ENCODE measurements at regions not wholly inside any gene's neighbourhood (a gene's known extent, or its start where the extent isn't known, plus 50 kb on each side); places are given as distances from the start of the nearest gene placed in this dataset.

DNA sequence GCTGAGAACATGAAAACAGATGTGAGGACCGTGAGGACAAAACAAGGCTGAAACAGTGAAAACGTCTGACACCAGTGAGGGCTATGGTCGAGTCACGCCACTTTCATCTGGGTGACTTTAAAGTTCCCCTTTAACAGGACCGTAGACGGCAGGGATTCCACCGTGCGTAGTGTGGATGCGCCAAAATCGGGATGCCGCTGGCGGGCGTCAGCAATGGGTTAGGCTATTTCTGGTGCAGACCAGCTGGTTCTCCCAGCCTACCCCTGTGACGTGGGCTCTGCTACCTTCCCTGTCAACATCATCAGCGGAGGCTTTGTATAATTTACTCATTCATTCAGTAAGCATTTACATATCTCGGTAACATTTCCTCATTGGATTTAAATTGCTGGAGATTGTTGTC lies 246.6 kb upstream of the AJAP1 start:
- Histone ChIP-seq H3K36me3 (ENCODE audit: insufficient read depth, low read length) (no peaks in the 10 kb centered on the region), H3K4me3 (ENCODE audit: low read length) (no peak overlapping the region), H3K9ac (ENCODE audit: low read depth, low read length) (no peak overlapping the region), H3K9me3 (ENCODE audit: insufficient read depth, low read depth, low read length) (peaks cover 2% of the 10 kb centered on the region; the same call in 1 of the 2 replicates), H3K27me3 (ENCODE audit: insufficient read depth, low read length) (no peaks in the 10 kb centered on the region), H3K27ac (ENCODE audit: low read depth, low read length) (no peak overlapping the region), H3K4me1 (ENCODE audit: insufficient read depth, low read length) (no peaks in the 10 kb centered on the region; the same call in 1 of the 2 replicates)
- WGBS: 95% methylated on average over 16 of the region's 16 CpGs

DNA sequence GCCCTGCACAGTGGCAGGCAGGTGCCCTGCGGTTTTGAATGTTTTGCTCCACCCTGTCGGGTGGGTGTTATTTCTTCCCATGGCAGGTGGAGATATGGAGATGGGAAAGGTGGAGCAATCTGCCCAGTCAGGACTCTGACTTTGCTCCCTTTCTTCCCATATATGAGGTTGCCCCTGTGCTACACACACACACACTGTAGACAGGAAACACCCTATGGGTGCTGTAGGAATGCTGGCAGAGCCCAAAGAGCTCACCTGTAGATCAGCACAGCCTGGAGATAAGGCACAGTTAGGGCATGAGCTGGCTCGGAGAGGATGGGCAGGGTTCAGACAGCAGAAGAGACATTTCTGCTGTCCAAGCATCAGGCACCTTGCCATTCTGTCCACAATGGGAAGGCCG lies 246.0 kb upstream of the AJAP1 start:
- Histone ChIP-seq H3K4me3 (ENCODE audit: low read length) (no peak overlapping the region), H3K9me3 (ENCODE audit: insufficient read depth, low read depth, low read length) (peaks cover 3% of the 10 kb centered on the region; the same call in 1 of the 2 replicates), H3K36me3 (ENCODE audit: insufficient read depth, low read length) (no peaks in the 10 kb centered on the region), H3K27me3 (ENCODE audit: insufficient read depth, low read length) (no peaks in the 10 kb centered on the region), H3K27ac (ENCODE audit: low read depth, low read length) (no peak overlapping the region), H3K9ac (ENCODE audit: low read depth, low read length) (no peak overlapping the region), H3K4me1 (ENCODE audit: insufficient read depth, low read length) (no peaks in the 10 kb centered on the region; the same call in 1 of the 2 replicates)
- WGBS: 81% methylated on average over 4 of the region's 4 CpGs

DNA sequence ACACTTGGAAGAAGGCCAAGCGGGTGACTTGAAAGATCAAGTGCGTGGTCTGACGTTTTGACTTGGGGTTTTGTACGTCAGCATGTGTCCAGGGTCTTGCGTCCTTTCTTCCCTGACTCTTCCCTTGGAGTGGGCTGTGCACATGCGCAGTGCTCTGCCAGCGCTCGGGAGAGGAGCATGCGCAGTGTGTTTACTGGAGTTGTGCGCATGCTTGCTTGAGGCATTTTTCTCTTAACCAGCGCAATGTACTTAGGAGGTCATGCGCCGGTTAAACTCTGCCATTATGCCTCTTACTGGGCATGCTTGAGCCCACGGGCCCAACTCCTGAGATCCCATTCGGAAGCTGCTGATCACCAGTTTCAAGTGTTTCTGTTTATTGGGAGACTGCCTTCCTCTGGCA lies 242.5 kb upstream of the AJAP1 start:
- Histone ChIP-seq H3K9ac (ENCODE audit: low read depth, low read length) (no peak overlapping the region), H3K36me3 (ENCODE audit: insufficient read depth, low read length) (no peaks in the 10 kb centered on the region), H3K4me3 (ENCODE audit: low read length) (no peak overlapping the region), H3K4me1 (ENCODE audit: insufficient read depth, low read length) (no peaks in the 10 kb centered on the region; the same call in 1 of the 2 replicates), H3K27me3 (ENCODE audit: insufficient read depth, low read length) (no peaks in the 10 kb centered on the region), H3K9me3 (ENCODE audit: insufficient read depth, low read depth, low read length) (peaks cover 8% of the 10 kb centered on the region; the same call in 1 of the 2 replicates), H3K27ac (ENCODE audit: low read depth, low read length) (no peak overlapping the region)
- 97% methylated on average over 15 of the region's 15 CpGs for WGBS

DNA sequence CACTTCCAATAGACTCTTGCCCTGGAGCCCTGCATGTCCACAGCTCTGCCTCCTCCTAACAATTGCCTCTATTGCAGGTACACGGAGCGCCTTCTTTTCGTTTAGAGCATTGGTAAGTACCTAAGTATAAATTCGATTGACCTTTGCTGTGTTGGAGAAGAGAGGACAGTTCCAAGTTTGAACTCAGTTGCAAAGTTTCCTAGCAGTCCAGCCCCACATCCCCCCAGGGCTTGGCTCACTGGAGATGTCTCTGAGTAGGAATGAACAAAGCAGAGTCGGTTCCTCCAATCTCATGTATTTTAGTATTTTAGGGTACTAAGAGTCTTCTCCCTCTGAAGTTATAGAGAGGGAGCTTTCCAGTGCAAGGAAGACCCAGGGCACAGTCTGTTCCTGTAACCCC lies 238.9 kb upstream of the AJAP1 start:
- Histone ChIP-seq H3K9me3 (ENCODE audit: insufficient read depth, low read depth, low read length) (peaks cover 23% of the 10 kb centered on the region), H3K4me1 (ENCODE audit: insufficient read depth, low read length) (no peaks in the 10 kb centered on the region; the same call in 1 of the 2 replicates), H3K27ac (ENCODE audit: low read depth, low read length) (no peak overlapping the region), H3K4me3 (ENCODE audit: low read length) (no peak overlapping the region), H3K9ac (ENCODE audit: low read depth, low read length) (no peak overlapping the region), H3K36me3 (ENCODE audit: insufficient read depth, low read length) (no peaks in the 10 kb centered on the region), H3K27me3 (ENCODE audit: insufficient read depth, low read length) (no peaks in the 10 kb centered on the region)
- 100% methylated on average over 4 of the region's 5 CpGs for WGBS

DNA sequence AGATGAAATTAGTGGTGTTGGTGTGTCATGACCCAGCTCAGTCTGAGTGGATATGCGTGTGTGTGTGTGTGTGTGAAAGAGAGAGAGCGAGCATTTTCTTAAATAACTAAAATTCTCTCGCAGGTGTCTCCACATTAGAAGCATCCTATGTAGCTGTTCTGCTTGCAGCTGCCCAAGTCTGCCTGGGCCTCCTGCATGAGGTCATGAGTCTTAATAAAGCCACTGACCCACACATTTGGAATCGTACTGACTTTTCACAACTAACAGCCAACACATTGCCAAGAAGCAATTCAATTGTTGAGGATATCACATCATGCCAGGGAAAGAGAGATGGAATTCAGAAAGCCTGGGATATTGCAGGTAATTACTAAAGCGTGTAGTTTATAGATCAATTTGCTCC lies 238.2 kb upstream of the AJAP1 start:
- WGBS: over 99% methylated on average over 4 of the region's 5 CpGs
- H3K27me3 ChIP-seq (ENCODE audit: insufficient read depth, low read length): no peaks in the 10 kb centered on the region
- H3K4me1 ChIP-seq (ENCODE audit: insufficient read depth, low read length): no peaks in the 10 kb centered on the region; the same call in 1 of the 2 replicates
- H3K9me3 ChIP-seq (ENCODE audit: insufficient read depth, low read depth, low read length): peaks cover 29% of the 10 kb centered on the region
- no peaks in the 10 kb centered on the region for H3K36me3 ChIP-seq (ENCODE audit: insufficient read depth, low read length)
- no peak overlapping the region for H3K27ac ChIP-seq (ENCODE audit: low read depth, low read length)
- no peak overlapping the region for H3K9ac ChIP-seq (ENCODE audit: low read depth, low read length)
- H3K4me3 ChIP-seq (ENCODE audit: low read length): no peak overlapping the region

DNA sequence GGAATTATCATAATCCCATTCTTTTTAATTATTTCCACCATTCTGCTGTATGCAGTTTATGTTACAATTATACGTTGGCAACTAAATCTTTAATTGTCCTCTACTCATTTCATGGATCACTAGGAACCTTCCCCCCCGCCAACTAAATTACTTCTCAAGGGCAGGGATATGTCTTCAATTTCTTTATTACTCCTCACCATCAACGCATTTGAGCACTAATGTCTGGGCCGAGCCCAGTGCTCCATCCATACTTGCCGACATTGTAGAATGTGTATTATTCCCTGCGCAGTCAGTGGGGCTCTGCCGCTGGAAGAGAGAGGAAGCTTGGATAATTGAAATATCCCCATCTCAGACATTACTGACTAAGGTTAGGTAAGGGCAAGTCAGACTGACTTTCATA lies 236.4 kb upstream of the AJAP1 start:
- no peaks in the 10 kb centered on the region for H3K36me3 ChIP-seq (ENCODE audit: insufficient read depth, low read length)
- H3K9ac ChIP-seq (ENCODE audit: low read depth, low read length): no peak overlapping the region
- peaks cover 29% of the 10 kb centered on the region for H3K9me3 ChIP-seq (ENCODE audit: insufficient read depth, low read depth, low read length)
- H3K4me3 ChIP-seq (ENCODE audit: low read length): no peak overlapping the region
- no peak overlapping the region for H3K27ac ChIP-seq (ENCODE audit: low read depth, low read length)
- no peaks in the 10 kb centered on the region for H3K27me3 ChIP-seq (ENCODE audit: insufficient read depth, low read length)
- H3K4me1 ChIP-seq (ENCODE audit: insufficient read depth, low read length): no peaks in the 10 kb centered on the region
- 96% methylated on average over 6 of the region's 7 CpGs for WGBS

DNA sequence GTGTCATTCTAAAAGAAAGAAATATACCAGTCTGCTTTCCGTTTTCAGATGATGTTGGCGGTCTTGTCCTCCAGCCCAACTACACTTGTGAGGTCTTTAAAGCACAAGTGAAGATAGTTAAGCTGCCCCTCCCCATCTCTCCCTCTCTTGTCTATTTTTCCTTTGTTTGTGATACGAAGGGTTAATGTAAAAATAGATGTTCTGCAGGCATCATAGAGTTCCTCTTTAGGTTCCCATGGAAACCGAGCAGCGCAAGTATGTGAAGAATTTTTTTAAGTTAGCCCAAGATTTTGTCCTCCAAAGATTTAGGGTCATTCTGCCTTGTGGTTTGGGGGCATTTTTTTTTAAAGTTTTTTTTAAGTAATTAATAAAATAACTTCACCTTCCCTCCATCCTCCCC lies 232.4 kb upstream of the AJAP1 start:
- H3K4me1 ChIP-seq (ENCODE audit: insufficient read depth, low read length): no peaks in the 10 kb centered on the region
- H3K27me3 ChIP-seq (ENCODE audit: insufficient read depth, low read length): no peaks in the 10 kb centered on the region
- H3K27ac ChIP-seq (ENCODE audit: low read depth, low read length): no peak overlapping the region
- H3K9ac ChIP-seq (ENCODE audit: low read depth, low read length): no peak overlapping the region
- H3K36me3 ChIP-seq (ENCODE audit: insufficient read depth, low read length): no peaks in the 10 kb centered on the region
- no peak overlapping the region for H3K4me3 ChIP-seq (ENCODE audit: low read length)
- peaks cover 23% of the 10 kb centered on the region for H3K9me3 ChIP-seq (ENCODE audit: insufficient read depth, low read depth, low read length)
- WGBS: 94% methylated on average over 5 of the region's 5 CpGs

DNA sequence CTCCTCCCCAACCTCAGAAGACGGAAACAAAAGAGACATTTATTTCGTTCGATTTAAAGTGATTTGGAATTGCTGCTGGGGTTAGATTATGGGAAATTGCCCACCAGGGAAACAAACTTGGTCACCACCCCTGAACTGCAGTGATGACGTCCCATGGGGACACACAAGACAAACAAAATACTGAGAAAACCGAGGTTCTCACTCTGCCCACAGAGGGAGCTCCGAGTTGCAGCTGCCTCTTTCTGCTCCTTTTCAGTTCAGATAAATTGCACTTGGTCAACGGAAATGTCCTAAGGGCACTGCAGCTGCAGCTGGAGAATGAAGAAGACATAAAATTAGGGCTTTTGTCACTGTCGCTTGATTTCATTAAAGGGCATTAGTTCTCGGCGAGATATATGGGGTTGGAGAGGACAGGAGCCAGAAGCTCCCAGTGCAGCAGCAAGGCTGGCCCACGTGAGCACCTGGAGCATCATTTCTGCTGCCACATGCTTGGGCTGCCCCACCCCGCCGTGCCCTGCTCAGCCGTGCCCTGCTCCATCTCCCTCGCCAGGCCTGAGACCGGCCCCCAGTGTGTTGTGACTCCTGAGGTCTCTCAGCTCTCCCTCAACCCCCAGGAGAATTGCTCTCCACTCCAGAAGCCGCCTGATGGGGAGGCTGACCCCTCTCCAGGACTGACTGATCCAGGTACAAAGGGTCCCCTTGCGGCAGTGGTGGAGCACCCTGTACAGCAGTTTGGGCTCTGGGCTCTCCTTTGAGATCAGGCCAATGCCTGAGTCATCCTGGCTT lies 231.7 kb upstream of the AJAP1 start:
- Histone ChIP-seq H3K9ac (ENCODE audit: low read depth, low read length) (no peak overlapping the region), H3K4me3 (ENCODE audit: low read length) (no peak overlapping the region), H3K36me3 (ENCODE audit: insufficient read depth, low read length) (no peaks in the 10 kb centered on the region), H3K4me1 (ENCODE audit: insufficient read depth, low read length) (no peaks in the 10 kb centered on the region), H3K27me3 (ENCODE audit: insufficient read depth, low read length) (no peaks in the 10 kb centered on the region), H3K9me3 (ENCODE audit: insufficient read depth, low read depth, low read length) (peaks cover 23% of the 10 kb centered on the region), H3K27ac (ENCODE audit: low read depth, low read length) (no peak overlapping the region)
- WGBS: 88% methylated on average over 18 of the region's 18 CpGs

DNA sequence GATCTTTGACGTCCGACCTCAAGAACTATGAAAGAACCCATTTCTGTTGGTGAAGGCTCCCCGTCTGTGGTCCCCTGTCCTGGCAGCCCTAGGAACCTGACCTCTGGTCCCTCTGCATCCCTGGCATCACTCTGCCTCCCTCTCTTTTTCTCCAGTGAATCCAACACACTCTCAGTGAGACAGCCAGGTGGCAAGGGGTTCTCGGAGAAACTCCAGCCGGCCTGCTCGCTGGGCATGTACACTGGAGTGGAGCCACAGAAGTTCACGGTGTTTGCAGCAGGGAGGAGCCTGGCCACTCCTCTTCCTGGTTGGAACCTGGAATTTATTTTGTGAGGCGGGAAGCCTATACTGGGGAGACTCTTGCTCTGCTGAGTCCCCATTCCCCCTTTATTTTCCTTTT lies 230.2 kb upstream of the AJAP1 start:
- Histone ChIP-seq H3K9ac (ENCODE audit: low read depth, low read length) (no peak overlapping the region), H3K36me3 (ENCODE audit: insufficient read depth, low read length) (no peaks in the 10 kb centered on the region), H3K4me1 (ENCODE audit: insufficient read depth, low read length) (no peaks in the 10 kb centered on the region), H3K4me3 (ENCODE audit: low read length) (no peak overlapping the region), H3K9me3 (ENCODE audit: insufficient read depth, low read depth, low read length) (peaks cover 16% of the 10 kb centered on the region), H3K27me3 (ENCODE audit: insufficient read depth, low read length) (no peaks in the 10 kb centered on the region), H3K27ac (ENCODE audit: low read depth, low read length) (no peak overlapping the region)
- WGBS: 96% methylated on average over 8 of the region's 8 CpGs

DNA sequence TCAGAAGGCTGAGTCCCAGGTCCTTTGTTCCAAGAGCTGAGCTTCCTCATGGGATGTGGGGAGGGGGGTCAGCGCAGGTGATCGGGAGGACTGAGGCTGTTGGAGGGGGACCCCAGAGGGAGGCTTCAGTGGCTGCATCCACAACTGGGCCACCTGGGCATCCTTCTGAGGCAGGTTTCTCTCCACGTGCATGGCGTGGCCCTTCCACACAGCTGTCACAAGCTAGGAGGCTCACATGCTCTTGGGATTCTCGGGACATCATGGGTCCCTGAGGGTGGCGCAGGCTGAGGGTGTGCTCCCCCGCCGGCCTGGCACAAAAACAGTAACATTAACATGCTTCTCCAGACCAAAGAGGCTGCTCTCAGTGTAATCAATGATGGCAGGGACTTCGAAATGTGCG lies 229.6 kb upstream of the AJAP1 start:
- Histone ChIP-seq H3K27me3 (ENCODE audit: insufficient read depth, low read length) (no peaks in the 10 kb centered on the region), H3K4me3 (ENCODE audit: low read length) (no peak overlapping the region), H3K4me1 (ENCODE audit: insufficient read depth, low read length) (no peaks in the 10 kb centered on the region), H3K9ac (ENCODE audit: low read depth, low read length) (no peak overlapping the region), H3K9me3 (ENCODE audit: insufficient read depth, low read depth, low read length) (peaks cover 10% of the 10 kb centered on the region), H3K36me3 (ENCODE audit: insufficient read depth, low read length) (no peaks in the 10 kb centered on the region), H3K27ac (ENCODE audit: low read depth, low read length) (no peak overlapping the region)
- 96% methylated on average over 10 of the region's 10 CpGs for WGBS

DNA sequence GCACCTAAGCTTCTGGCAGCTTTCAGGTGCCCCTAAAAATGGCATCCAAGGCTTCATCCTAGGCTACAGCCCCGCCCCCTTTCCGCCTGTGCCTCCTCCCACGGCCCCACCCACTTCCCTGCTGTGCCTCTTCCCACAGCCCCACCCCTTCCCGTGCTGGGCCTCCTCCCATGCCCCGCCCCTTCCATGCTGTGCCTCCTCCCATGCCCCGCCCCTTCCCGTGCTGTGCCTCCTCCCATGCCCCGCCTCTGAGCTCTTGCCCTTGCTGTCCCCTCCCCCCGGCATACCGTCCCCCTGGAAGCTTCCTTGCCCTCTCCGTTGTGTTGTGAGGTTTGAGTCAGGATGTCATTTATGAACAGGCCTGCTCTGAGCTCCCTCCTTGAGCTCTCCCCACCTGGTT lies 228.5 kb upstream of the AJAP1 start:
- Histone ChIP-seq H3K27me3 (ENCODE audit: insufficient read depth, low read length) (no peaks in the 10 kb centered on the region), H3K4me3 (ENCODE audit: low read length) (no peak overlapping the region), H3K9me3 (ENCODE audit: insufficient read depth, low read depth, low read length) (peaks cover 2% of the 10 kb centered on the region; the same call in 1 of the 2 replicates), H3K36me3 (ENCODE audit: insufficient read depth, low read length) (no peaks in the 10 kb centered on the region), H3K4me1 (ENCODE audit: insufficient read depth, low read length) (no peaks in the 10 kb centered on the region), H3K9ac (ENCODE audit: low read depth, low read length) (no peak overlapping the region), H3K27ac (ENCODE audit: low read depth, low read length) (no peak overlapping the region)
- WGBS: 72% methylated on average over 10 of the region's 11 CpGs

DNA sequence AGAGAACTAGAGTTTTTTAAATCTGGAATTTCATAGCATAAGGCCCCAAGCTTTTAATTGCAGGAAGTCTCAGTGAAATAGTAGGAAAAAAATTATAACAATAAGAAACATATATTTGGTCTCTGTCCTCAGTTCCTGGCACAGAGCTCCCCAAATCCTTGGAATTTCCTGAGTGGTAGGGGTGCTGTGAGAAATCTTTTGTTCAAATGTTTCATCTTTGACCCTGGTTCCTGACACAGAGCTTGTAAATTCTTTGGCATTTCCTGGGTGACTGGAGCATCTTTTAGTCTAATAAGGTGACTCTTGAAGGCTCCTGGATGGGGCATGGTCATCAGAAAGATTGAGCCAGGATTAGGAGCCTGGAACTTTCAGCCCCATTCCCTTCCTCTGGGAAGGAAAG lies 225.7 kb upstream of the AJAP1 start:
- no peaks in the 10 kb centered on the region for H3K36me3 ChIP-seq (ENCODE audit: insufficient read depth, low read length)
- H3K9ac ChIP-seq (ENCODE audit: low read depth, low read length): no peak overlapping the region
- H3K4me1 ChIP-seq (ENCODE audit: insufficient read depth, low read length): no peaks in the 10 kb centered on the region
- H3K27ac ChIP-seq (ENCODE audit: low read depth, low read length): no peak overlapping the region
- H3K27me3 ChIP-seq (ENCODE audit: insufficient read depth, low read length): no peaks in the 10 kb centered on the region
- H3K9me3 ChIP-seq (ENCODE audit: insufficient read depth, low read depth, low read length): no peaks in the 10 kb centered on the region
- H3K4me3 ChIP-seq (ENCODE audit: low read length): no peak overlapping the region
